Loucy (cell line): ENCODE measurements at regions not wholly inside any gene's neighbourhood (a gene's known extent, or its start where the extent isn't known, plus 50 kb on each side); places are given as distances from the start of the nearest gene placed in this dataset.

ENCODE experiments used
- H2AFZ ChIP-seq: fragments of 200-600 bp; sonication (generic); 2 replicates; pipeline ENCODE4 v1.6.0; 2016; ENCODE audit warnings: antibody characterized with exemption, mild to moderate bottlenecking, low read length, moderate library complexity
- H3F3A ChIP-seq: fragments of 200-600 bp; 2 replicates; pipeline ENCODE4 v1.6.0; 2016; ENCODE audit warnings: antibody characterized with exemption, low read depth, mild to moderate bottlenecking
- H3K27me3 ChIP-seq: fragments of 200-600 bp; sonication (generic); 2 replicates; pipeline ENCODE4 v1.6.1; 2014; ENCODE audit warnings: low read length, mild to moderate bottlenecking; ENCODE audit not compliant: insufficient read depth, poor library complexity, severe bottlenecking
- H3K36me3 ChIP-seq: fragments of 200-600 bp; sonication (generic); 2 replicates; pipeline ENCODE4 v1.6.1; 2016; ENCODE audit warnings: low read length; ENCODE audit not compliant: insufficient read depth
- H3K4me1 ChIP-seq: fragments of 200-600 bp; sonication (generic); 2 replicates; pipeline ENCODE4 v1.5.1; 2014; ENCODE audit warnings: low read length, mild to moderate bottlenecking; ENCODE audit not compliant: insufficient read depth, poor library complexity, severe bottlenecking
- H3K4me2 ChIP-seq: fragments of 200-600 bp; sonication (generic); 2 replicates; pipeline ENCODE4 v1.6.0; 2014; ENCODE audit warnings: antibody characterized with exemption, low read length, low read depth, mild to moderate bottlenecking; ENCODE audit not compliant: poor library complexity, severe bottlenecking
- H3K4me3 ChIP-seq: fragments of 200-600 bp; sonication (generic); 2 replicates; pipeline ENCODE4 v1.5.1; 2014; ENCODE audit warnings: low read length, mild to moderate bottlenecking, mixed read lengths; ENCODE audit not compliant: poor library complexity, severe bottlenecking
- H3K79me2 ChIP-seq: fragments of 200-600 bp; sonication (generic); 2 replicates; pipeline ENCODE4 v1.6.1; 2014; ENCODE audit warnings: low read length; ENCODE audit not compliant: insufficient read depth
- H3K9ac ChIP-seq: fragments of 200-600 bp; sonication (generic); 2 replicates; pipeline ENCODE4 v1.6.0; 2014; ENCODE audit warnings: mild to moderate bottlenecking, low read depth, low read length, moderate library complexity; ENCODE audit not compliant: poor library complexity, severe bottlenecking
- H3K9me2 ChIP-seq: fragments of 200-600 bp; sonication (generic); replicated peaks from 2 replicates; pipeline ENCODE4 v1.6.1; 2016; ENCODE audit warnings: low read depth, low read length, mixed read lengths
- H3K9me3 ChIP-seq: fragments of 200-600 bp; sonication (generic); 2 replicates; pipeline ENCODE4 v1.6.1; 2014; ENCODE audit warnings: mild to moderate bottlenecking, antibody characterized with exemption, low read length, low read depth; ENCODE audit not compliant: insufficient read depth
- H4K20me1 ChIP-seq: fragments of 200-600 bp; sonication (generic); 2 replicates; pipeline ENCODE4 v1.6.0; 2014; ENCODE audit warnings: antibody characterized with exemption, low read length, mild to moderate bottlenecking; ENCODE audit not compliant: insufficient read depth, poor library complexity, severe bottlenecking
- EZH2phosphoT487 ChIP-seq: fragments of 200-600 bp; IDR thresholded peaks from 2 replicates; pipeline ENCODE4 v1.6.1; 2018; ENCODE audit warnings: antibody characterized with exemption, mild to moderate bottlenecking, moderate library complexity, borderline replicate concordance
- TF ChIP-seq, protein P1 (sequence below): fragments of 200-600 bp; sonication (generic); conservative IDR thresholded peaks from 2 replicates; pipeline ENCODE4 v1.5.1; 2014; ENCODE audit warnings: mild to moderate bottlenecking, antibody characterized with exemption, low read length

DNA sequence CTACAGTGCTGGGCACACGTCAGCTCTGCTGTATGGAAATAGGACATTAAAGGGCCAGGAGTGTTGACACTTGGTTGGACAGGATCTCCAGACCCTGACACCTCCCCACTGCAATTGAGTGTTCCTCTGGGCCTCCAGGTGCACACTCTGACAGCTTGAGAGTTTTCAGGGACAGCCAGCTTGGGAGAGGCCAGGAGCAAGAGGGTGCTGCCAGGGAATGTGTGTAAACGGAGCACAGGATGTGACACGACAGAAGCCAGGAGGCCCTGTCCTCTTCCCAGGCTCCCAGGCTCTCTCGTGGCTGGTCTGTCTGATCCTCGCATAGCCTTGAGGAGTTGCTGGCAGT, 318.1 kb upstream of the HS6ST1 start:
- TF ChIP-seq, protein P1, sequence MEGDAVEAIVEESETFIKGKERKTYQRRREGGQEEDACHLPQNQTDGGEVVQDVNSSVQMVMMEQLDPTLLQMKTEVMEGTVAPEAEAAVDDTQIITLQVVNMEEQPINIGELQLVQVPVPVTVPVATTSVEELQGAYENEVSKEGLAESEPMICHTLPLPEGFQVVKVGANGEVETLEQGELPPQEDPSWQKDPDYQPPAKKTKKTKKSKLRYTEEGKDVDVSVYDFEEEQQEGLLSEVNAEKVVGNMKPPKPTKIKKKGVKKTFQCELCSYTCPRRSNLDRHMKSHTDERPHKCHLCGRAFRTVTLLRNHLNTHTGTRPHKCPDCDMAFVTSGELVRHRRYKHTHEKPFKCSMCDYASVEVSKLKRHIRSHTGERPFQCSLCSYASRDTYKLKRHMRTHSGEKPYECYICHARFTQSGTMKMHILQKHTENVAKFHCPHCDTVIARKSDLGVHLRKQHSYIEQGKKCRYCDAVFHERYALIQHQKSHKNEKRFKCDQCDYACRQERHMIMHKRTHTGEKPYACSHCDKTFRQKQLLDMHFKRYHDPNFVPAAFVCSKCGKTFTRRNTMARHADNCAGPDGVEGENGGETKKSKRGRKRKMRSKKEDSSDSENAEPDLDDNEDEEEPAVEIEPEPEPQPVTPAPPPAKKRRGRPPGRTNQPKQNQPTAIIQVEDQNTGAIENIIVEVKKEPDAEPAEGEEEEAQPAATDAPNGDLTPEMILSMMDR, result no peak; the same call in 1 of the 2 replicates
- TF ChIP-seq EZH2phosphoT487, result no peak
- Histone ChIP-seq H3K36me3 (no peaks in the 10 kb centered on the region), H3K4me3 (no peak overlapping the region), H2AFZ (0 out of 2 replicates have a peak overlapping the region, but pooled peaks have one; percentile 28), H3K79me2 (no peaks in the 10 kb centered on the region), H3K9me3 (no peaks in the 10 kb centered on the region), H3K27me3 (no peaks in the 10 kb centered on the region), H3K9ac (peak overlapping the region; percentile 58), H3F3A (no peaks in the 10 kb centered on the region), H3K9me2 (no peaks in the 10 kb centered on the region), H3K4me1 (peaks cover 58% of the 10 kb centered on the region), H4K20me1 (no peaks in the 10 kb centered on the region), H3K4me2 (no peak overlapping the region)

DNA sequence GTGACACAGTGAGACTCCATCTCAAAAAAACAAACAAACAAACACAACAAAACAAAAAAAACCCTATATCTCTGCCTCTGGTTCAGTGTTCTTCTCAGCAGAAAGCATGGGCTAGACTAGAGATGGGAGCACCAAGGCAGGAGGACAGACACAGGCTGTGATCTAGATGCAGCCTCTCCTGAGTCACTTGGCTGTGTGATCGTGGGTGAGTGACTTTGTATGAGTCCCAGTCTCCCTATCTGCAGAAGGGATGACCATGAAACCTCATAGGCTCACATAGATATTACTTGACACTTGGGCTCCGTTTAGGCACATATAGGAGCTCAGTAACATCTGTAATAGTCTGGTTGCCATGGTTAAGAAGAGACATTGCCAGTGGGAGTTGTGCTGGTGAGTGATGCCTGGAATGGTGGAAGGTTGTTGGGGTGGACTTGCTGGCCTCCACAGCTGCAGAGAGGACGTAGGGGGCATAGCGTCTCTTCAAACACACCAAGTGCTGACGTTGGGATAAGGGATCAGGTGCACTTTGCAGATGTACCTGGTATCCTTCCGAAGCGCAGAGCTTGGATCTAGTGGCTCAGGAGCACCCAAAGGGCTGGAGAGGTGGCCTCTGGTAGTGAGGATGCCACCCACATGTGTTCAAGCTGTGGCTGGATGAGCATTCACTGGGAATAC, 318.9 kb upstream of the HS6ST1 start:
- no peaks in the 10 kb centered on the region for H3F3A ChIP-seq
- H3K9me3 ChIP-seq, result no peaks in the 10 kb centered on the region
- H3K9me2 ChIP-seq, result no peaks in the 10 kb centered on the region
- TF ChIP-seq, protein P1, result no peak
- TF ChIP-seq EZH2phosphoT487, result no peak
- no peaks in the 10 kb centered on the region for H3K27me3 ChIP-seq
- no peak overlapping the region for H3K4me3 ChIP-seq
- peaks cover 63% of the 10 kb centered on the region for H3K4me1 ChIP-seq
- no peaks in the 10 kb centered on the region for H3K36me3 ChIP-seq
- H3K4me2 ChIP-seq, result no peak overlapping the region
- H3K79me2 ChIP-seq, result no peaks in the 10 kb centered on the region
- no peaks in the 10 kb centered on the region for H4K20me1 ChIP-seq
- peak overlapping the region; percentile 42 for H3K9ac ChIP-seq
- no peak overlapping the region for H2AFZ ChIP-seq

DNA sequence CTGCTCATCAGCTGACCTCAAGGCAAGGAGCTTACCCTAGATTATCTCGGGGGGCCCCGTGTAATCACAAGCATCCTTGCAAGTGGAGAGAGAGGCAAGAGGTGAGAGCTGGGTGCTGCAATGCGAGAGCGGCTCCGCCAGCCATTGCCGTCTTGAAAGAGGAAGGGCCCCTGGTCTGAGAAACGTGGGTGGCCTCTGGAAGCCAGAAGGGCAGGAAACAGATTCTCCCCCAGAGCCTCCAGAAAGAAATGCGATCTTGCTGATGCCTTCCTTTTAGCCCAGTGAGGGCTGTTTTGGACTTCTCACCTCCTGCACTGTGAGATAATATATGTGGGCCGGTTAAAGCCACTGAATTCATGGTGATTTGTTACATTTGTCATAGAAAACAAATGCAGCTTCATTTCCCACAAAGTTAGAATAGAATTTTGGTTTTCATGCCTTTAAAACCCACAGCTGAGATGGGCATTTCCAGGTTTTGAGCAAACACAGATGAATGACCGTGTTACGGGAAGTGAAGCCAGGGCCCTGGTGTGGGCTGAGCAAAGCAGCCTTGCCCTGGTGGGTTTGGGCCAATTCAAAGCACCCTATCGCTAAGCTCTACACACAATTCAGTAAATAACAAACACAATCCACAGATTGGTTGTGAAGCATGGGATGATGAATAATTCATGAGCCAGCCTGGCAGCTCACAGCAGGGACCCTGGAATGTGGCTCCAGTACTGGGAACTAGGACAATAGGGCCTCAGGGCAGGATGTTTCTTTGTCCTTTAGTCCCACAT, 319.9 kb upstream of the HS6ST1 start:
- Histone ChIP-seq H3K4me1 (peaks cover 66% of the 10 kb centered on the region), H3F3A (no peaks in the 10 kb centered on the region), H3K79me2 (no peaks in the 10 kb centered on the region), H3K4me3 (no peak overlapping the region), H3K9me2 (no peaks in the 10 kb centered on the region), H3K9me3 (no peaks in the 10 kb centered on the region), H3K36me3 (no peaks in the 10 kb centered on the region), H3K9ac (peak overlapping the region; percentile 42), H3K27me3 (no peaks in the 10 kb centered on the region), H4K20me1 (no peaks in the 10 kb centered on the region), H3K4me2 (peak overlapping the region; percentile 1), H2AFZ (peak overlapping the region; percentile 38; the same call in 1 of the 2 replicates)
- TF ChIP-seq EZH2phosphoT487, result no peak
- TF ChIP-seq, protein P1, result no peak
